Heart left ventricle (tissue), 16 donors: ENCODE measurements at regions not wholly inside any gene's neighbourhood (a gene's known extent, or its start where the extent isn't known, plus 50 kb on each side); places are given as distances from the start of the nearest gene placed in this dataset.
A peak's percentile ranks its signal among the peaks of the same experiment; 100 is the strongest.

Experiments
- ATAC-seq, 4 donors: fragments of 200-7000 bp; cut with Tn5 transposase; one replicate each; pipeline ENCODE4 v1.9.1; 2020 to 2022; ENCODE audit warnings: moderate library complexity in 4 of 4, mild to moderate bottlenecking in 3 of 4, moderate number of reproducible peaks in 1 of 4
- DNase-seq, 5 donors: peaks; one replicate each; pipeline ENCODE4 v3.0.0-alpha.2; 2020
- H3K27ac ChIP-seq, 12 donors: fragments of 200-600 bp; sonication (generic) in 4 of 12; one replicate each; pipeline versions ENCODE4 v1.5.0 to v1.8.0; 2016 to 2022; ENCODE audit warnings: mild to moderate bottlenecking in 2 of 12
- H3K27me3 ChIP-seq, 9 donors: fragments of 200-600 bp; sonication (generic) in 2 of 9; one replicate each; pipeline versions ENCODE4 v1.5.1 to v1.8.0; 2016 to 2022; ENCODE audit warnings: mild to moderate bottlenecking in 3 of 9
- H3K36me3 ChIP-seq, 9 donors: fragments of 200-600 bp; sonication (generic) in 2 of 9; one replicate each; pipeline versions ENCODE4 v1.5.0 to v1.8.0; 2018 to 2022; ENCODE audit warnings: mild to moderate bottlenecking in 2 of 9
- H3K4me1 ChIP-seq, 12 donors: fragments of 200-600 bp; sonication (generic) in 4 of 12; one replicate each; pipeline versions ENCODE4 v1.5.0 to v1.8.0; 2016 to 2022; ENCODE audit warnings: mild to moderate bottlenecking in 3 of 12
- H3K4me3 ChIP-seq, 12 donors: fragments of 200-600 bp; sonication (generic) in 4 of 12; one replicate each; pipeline versions ENCODE4 v1.5.0 to v1.8.0; 2017 to 2022; ENCODE audit warnings: mild to moderate bottlenecking in 9 of 12, moderate library complexity in 4 of 12
- H3K9me3 ChIP-seq, 12 donors: fragments of 200-600 bp; sonication (generic) in 4 of 12; one replicate each; pipeline versions ENCODE4 v1.5.0 to v1.8.0; 2016 to 2022; ENCODE audit warnings: mild to moderate bottlenecking in 1 of 12
- POLR2A ChIP-seq, 2 donors: fragments of 450-650 bp; IDR thresholded peaks; one replicate each; pipeline ENCODE4 v1.6.1; 2017; ENCODE audit warnings: antibody characterized with exemption in 2 of 2, mild to moderate bottlenecking in 2 of 2, moderate library complexity in 2 of 2
- WGBS, 4 donors: extraction: QIAGEN DNeasy Blood & Tissue Kit in 2 of 4; methylation state at CpG; one replicate each; pipeline versions ENCODE4 v1.1.5 to v1.1.7; 2013 to 2018; 5-methylcytosine and 5-hydroxymethylcytosine counted together
- intact Hi-C, 10 donors: fragments of 100-400 bp; cut with DNase I; formaldehyde crosslinking; loops; one replicate each; pipeline versions ENCODE4 v1.11.1 to v1.14.2; 2022
- TF ChIP-seq, protein P1 (sequence below), 12 donors: fragments of 200-600 bp; sonication (generic) in 4 of 12; IDR thresholded peaks; one replicate each; pipeline versions ENCODE4 v1.5.0 to v1.8.0; 2018 to 2022; ENCODE audit warnings: antibody characterized with exemption in 12 of 12, mild to moderate bottlenecking in 5 of 12
- donor health status: ischemic (EF 13 %, LVEDD 7.1; RV severe dilation, severe dysfunction).
- donor health status: healthy with polysubstance abuse.
- donor health status: DM: no; HTN: yes; CAD: no.
- donor health status: DM: no; HTN: no; CAD: no.
- donor health status: ischemic (EF 25% LVEDD 6.9; RV normal size, moderate dysfunction).
- donor health status: ischemic (EF 25% LVEDD 5.7; RV mildly dilated, moderate dysfunction).
- donor health status: healthy.
- donor health status: DM: yes; HTN: yes; CAD: no.
- donor health status: ischemic (EF 35%, LVEDD 5.7; RV mildly dilated, moderate dysfunction).
- donor health status: nonischemic (EF 11% LVEDD 7.7; RV severe dilation, severe dysfunction).
- donor health status: DM: yes; HTN: yes; CAD: no.
- donor health status: PGD.
- donor health status: ischemic (EF 29% LVEDD 5.4; RV normal size, mild dysfunction).
- donor health status: nonischemic (EF 23%, LVEDD 6.1; RV moderate dilation, normal function).

DNA sequence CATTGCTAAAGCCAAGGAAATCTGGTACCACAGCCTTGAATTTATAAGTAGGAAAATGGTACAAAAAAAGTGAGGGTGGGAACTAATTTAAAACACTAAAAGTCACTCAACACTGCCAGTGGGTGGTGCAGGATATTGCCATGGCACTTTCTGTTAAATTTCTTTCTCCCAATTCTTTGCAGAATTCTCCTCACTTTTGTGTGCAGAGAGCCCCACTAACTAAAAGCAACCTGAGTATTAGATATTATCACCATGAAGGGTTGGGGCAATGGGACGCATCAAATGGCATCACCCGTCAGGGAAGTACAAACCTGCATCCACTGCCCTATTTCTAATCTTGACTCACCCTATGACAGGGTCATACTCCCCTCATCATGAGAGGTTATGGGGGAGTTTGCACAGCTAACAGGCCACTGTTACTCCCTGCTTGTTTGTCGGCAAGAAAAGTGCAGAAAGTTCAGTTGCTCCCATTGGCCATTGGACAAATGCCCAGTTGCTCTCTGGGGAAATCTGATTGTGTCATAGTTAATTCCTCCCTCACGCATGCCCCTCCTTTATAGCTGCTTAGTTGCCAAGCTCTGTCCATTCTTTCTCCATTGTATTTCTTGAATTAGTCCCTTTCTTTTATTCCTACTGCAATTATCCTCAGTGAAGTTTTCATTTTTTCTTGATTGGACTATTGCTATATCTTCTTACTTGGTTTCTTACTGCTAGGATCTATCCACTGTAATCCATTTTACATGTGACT is 93.8 kb upstream of the BLID start:
- no peaks in the 10 kb centered on the region for H3K27me3 ChIP-seq
- intact Hi-C loops: loop anchor here in 8 of 10 donors (5.0 to 10.0 kb wide), 5 partner anchors 105 to 298 kb away; no protein-coding TSS in a partner anchor
- no peak for TF ChIP-seq POLR2A (IDR thresholded peaks at IDR 0.05)
- TF ChIP-seq, protein P1, sequence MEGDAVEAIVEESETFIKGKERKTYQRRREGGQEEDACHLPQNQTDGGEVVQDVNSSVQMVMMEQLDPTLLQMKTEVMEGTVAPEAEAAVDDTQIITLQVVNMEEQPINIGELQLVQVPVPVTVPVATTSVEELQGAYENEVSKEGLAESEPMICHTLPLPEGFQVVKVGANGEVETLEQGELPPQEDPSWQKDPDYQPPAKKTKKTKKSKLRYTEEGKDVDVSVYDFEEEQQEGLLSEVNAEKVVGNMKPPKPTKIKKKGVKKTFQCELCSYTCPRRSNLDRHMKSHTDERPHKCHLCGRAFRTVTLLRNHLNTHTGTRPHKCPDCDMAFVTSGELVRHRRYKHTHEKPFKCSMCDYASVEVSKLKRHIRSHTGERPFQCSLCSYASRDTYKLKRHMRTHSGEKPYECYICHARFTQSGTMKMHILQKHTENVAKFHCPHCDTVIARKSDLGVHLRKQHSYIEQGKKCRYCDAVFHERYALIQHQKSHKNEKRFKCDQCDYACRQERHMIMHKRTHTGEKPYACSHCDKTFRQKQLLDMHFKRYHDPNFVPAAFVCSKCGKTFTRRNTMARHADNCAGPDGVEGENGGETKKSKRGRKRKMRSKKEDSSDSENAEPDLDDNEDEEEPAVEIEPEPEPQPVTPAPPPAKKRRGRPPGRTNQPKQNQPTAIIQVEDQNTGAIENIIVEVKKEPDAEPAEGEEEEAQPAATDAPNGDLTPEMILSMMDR (IDR thresholded peaks at IDR 0.05): no peak
- DNase-seq (peak in 4 of 5 donors; percentile 72 to 82 (median 79)), ATAC-seq (peak; percentile 53 to 79 (median 69))
- 25 to 48% (median 39%) methylated on average over 4 of the region's 4 CpGs for WGBS, 4 donors
- H3K4me3 ChIP-seq: no peak overlapping the region
- H3K9me3 ChIP-seq: no peaks in the 10 kb centered on the region
- peak overlapping the region in 10 of 12 donors; percentile 9 to 62 (median 32) for H3K27ac ChIP-seq
- peaks cover 0 to 55% (median 34%) of the 10 kb centered on the region in 12 donors for H3K4me1 ChIP-seq
- H3K36me3 ChIP-seq: no peaks in the 10 kb centered on the region

DNA sequence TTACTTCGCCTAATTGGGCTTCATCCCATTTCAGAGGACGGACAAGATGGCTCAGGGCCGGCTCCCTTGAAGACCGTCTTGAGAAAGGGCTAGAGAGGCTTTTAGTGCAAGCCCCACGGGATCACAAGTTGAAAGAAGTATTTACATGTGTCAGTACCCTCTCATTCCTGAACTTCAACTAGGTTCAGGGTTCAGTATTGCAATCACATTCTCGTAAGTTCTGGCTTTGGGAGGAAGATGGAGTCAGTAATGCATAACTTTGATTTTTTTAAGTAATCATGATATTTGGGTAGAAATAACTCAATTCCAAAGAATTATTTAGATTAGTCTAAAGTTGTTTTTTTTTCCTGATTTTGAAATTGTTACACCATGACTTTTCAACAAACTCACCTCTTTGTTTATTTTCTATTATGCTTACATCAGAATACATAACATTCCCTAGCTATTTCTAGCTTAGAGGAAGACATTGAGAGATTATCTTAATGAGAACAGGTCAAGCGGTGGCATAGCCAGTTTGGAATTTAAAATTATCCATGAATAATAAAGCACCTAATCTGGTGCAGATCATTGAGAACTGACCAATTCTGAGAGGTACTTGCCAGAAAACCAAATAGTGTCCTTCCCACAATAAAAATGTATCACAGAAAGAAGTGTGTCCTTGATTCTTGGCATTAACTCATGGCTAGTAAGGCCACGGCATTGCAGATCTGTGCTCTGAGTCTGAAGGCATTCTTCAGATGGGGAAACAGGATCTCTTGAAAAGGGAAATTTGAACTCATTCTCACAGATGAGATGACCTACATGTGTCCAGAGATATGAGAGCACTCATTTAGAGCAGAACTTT is 92.1 kb upstream of the BLID start:
- ATAC-seq (peak in 1 of 4 donors; percentile 15), DNase-seq (peak in 1 of 5 donors; percentile 42)
- Histone ChIP-seq H3K4me3 (no peak overlapping the region), H3K9me3 (no peaks in the 10 kb centered on the region), H3K27me3 (no peaks in the 10 kb centered on the region), H3K36me3 (no peaks in the 10 kb centered on the region), H3K4me1 (peaks cover 0 to 63% (median 33%) of the 10 kb centered on the region in 12 donors), H3K27ac (peak overlapping the region in 5 of 12 donors; percentile 10 to 52 (median 20))
- no peak for TF ChIP-seq POLR2A (IDR thresholded peaks at IDR 0.05)
- TF ChIP-seq, protein P1 (IDR thresholded peaks at IDR 0.05): no peak
- intact Hi-C loops: loop anchor here in 6 of 10 donors (5.0 to 10.0 kb wide), 3 partner anchors 103 to 183 kb away; no protein-coding TSS in a partner anchor
- WGBS, 4 donors: 69 to 74% (median 71%) methylated on average over 8 of the region's 8 CpGs

DNA sequence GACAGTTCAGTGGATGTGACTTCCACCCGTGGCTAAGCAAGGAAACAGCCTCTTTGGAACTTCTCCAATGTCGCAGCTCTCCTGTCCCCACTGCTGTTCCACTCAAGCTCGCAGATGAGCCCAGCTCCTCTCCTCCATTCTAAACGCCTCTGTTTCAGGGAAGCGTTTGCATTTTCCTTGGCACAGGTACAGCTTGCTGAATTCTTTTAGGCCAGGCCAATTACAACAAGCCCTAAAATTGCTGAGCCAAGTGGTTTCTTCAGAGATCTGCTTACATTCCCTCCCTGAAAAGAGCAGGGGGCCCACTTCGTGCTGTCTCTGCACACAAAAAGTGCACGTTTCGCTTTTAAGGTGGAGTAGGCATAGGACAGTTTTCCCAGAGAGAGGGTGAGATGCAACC is 91.5 kb upstream of the BLID start:
- intact Hi-C loops: loop anchor here in 6 of 10 donors (5.0 to 10.0 kb wide), 3 partner anchors 103 to 183 kb away; no protein-coding TSS in a partner anchor

More for the DNA sequence above, 91.5 kb upstream of the BLID start:
- H3K9me3 ChIP-seq: no peaks in the 10 kb centered on the region
- no peaks in the 10 kb centered on the region for H3K27me3 ChIP-seq
- H3K27ac ChIP-seq: peak overlapping the region in 6 of 12 donors; percentile 2 to 52 (median 18)
- TF ChIP-seq POLR2A (IDR thresholded peaks at IDR 0.05): no peak
- TF ChIP-seq, protein P1 (IDR thresholded peaks at IDR 0.05): no peak
- no peak overlapping the region for H3K4me3 ChIP-seq
- peaks cover 0 to 70% (median 40%) of the 10 kb centered on the region in 12 donors for H3K4me1 ChIP-seq
- 57 to 64% (median 61%) methylated on average over 8 of the region's 8 CpGs for WGBS, 4 donors
- no peaks in the 10 kb centered on the region for H3K36me3 ChIP-seq
- ATAC-seq: peak in 1 of 4 donors; percentile 16
- DNase-seq: peak in 2 of 5 donors; percentile 26 to 27
